GM20000 (cell line): ENCODE measurements at regions not wholly inside any gene's neighbourhood (a gene's known extent, or its start where the extent isn't known, plus 50 kb on each side); places are given as distances from the start of the nearest gene placed in this dataset.

Source experiments
- DNase-seq: peaks from one replicate; pipeline ENCODE4 v3.0.0; 2012; ENCODE audit warnings: low spot score
- TF ChIP-seq, protein P1 (sequence below): IDR thresholded peaks from 2 replicates; pipeline ENCODE4 v1.5.1; 2012; ENCODE audit warnings: mild to moderate bottlenecking, control low read depth; ENCODE audit errors: extremely low read depth, missing control alignments

DNA sequence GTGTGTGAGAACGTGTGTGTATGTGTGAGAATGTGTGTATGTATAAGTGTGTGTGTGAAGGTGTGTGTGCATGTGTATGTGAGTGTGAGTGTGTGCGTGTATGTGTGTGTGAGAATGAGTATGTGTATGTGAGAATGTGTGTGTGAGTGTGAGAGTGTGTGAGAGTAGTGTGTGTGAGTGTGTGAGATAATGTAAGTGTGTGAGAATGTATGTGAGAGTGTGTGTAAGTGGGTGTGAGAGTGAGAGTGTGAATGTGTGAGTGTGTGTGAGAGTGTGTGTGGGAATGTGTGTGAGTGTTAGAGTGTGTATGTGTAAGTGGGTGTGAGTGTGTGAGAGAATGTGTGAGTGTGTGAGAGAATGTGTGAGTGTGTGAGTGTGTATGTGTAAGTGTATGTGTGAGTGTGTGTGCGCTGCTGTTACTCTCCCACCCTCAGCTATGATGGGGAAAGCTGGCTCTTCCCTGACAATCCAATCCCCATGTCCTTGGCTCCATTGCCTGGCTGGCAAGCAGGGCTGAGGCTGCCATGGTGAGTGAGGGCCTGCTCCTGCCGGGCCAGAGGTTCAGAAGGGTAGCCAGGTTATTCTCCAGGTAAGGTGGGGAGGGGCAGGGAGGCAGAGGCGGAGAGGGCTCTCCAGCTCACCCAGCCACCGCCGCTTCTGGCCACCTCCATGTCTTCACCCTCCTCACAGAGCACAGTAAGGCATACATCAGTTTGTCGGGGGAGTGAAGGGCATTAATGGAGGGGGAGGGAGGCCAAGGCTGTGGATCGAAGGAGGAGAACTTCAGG lies 72.6 kb upstream of the PCBD1 start:
- TF ChIP-seq, protein P1, sequence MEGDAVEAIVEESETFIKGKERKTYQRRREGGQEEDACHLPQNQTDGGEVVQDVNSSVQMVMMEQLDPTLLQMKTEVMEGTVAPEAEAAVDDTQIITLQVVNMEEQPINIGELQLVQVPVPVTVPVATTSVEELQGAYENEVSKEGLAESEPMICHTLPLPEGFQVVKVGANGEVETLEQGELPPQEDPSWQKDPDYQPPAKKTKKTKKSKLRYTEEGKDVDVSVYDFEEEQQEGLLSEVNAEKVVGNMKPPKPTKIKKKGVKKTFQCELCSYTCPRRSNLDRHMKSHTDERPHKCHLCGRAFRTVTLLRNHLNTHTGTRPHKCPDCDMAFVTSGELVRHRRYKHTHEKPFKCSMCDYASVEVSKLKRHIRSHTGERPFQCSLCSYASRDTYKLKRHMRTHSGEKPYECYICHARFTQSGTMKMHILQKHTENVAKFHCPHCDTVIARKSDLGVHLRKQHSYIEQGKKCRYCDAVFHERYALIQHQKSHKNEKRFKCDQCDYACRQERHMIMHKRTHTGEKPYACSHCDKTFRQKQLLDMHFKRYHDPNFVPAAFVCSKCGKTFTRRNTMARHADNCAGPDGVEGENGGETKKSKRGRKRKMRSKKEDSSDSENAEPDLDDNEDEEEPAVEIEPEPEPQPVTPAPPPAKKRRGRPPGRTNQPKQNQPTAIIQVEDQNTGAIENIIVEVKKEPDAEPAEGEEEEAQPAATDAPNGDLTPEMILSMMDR, result no peak
- DNase-seq, result no peak

DNA sequence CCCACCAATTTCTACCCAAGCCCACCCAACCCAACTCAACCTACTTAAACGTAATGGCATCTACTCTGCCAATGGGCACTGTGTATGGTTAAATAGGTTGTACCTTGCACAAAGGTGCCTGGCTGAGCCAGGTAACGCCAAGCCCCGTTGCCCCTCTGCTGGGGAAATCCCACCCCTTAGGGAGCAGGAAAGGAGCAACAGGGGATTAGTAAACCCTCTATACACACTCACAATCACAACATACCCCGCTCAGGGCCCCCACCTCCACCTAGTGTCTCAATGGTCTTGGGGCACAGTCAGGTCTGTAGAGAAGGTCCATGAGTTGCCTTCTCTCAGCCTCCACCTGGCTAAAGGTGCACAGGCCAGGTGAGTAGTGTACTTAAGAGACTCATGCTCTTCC lies 74.3 kb upstream of the PCBD1 start:
- no peak for DNase-seq
- TF ChIP-seq, protein P1, result no peak

DNA sequence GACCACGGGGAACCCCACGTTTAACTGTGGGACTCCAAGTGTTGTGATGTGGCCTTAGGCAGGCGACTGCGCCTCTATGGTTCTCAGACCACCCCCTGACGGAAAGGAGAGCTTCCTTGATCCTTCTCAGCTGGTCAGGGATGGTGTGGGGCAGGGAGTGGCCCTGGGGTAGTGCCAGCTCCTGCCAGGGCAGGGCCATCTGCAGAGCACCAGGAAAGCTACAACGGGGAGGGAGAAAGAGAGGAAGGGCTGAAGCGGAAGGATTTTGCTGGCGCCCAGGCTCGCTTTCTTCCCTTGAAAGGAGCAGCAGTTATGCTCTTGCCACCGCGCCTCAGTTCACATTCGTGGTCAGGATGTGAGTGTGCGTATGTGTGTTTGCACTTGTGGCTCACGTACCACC lies 74.9 kb upstream of the PCBD1 start:
- DNase-seq, result no peak
- TF ChIP-seq, protein P1, result no peak

DNA sequence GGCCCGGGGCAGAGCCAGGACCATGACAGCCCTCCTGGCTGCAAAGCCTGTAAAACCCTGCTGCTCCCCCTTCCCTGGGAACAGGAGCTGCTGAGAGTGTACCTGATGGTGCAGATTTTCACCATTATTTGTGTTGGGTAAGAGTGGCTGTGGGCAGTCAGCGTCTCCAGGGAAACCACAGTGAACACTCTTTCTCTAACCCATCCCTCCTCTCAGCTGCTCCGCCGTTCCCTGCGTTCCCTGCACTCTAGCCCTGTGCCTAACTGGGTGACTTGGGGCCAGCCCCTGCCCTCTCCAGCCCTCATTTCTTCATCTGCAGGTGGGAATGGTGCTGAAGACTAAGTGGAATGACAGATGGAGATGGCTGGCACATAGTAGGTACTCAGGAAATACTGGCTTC lies 75.9 kb upstream of the PCBD1 start:
- DNase-seq, result no peak
- TF ChIP-seq, protein P1, result no peak

DNA sequence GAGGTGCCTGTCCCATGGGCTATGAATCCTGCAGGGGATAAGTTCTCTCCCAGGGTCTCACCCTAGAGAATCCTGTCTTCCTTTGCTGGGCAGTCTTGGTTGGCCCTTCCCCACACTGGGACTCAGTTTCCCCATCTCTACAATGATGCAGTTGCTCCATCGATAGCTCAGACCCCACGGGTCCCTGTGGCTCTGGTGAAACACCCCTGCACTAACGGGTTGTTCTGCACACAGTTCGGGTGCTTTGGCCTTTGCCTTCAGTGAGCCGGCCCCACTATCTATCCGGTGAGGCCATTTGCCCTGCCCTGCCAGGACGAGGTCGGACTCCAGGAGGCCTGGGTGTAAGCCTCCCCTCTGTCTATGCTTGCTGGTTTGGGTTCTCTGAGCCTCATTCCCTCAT lies 76.5 kb upstream of the PCBD1 start:
- no peak for DNase-seq
- TF ChIP-seq, protein P1, result no peak

DNA sequence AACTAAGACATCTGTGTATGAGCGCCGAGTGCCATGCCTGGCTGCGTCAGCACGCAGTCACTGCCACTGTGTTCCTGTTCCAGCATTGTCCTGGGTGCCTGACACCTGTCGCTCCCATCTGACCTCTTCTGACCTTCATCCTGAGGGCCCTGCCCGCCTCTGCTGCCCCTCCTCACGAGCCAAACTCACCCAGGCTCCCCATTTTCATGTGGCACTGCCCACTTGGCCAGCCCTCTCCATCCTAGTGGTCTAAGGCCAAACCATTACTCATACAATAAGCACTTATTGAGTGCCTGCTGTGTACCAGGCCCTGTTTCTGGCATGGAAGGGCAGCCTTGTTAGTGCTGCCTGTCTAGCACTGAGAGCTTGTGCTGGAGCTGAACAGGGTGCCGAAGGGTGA lies 77.2 kb upstream of the PCBD1 start:
- DNase-seq, result no peak
- TF ChIP-seq, protein P1, result no peak

DNA sequence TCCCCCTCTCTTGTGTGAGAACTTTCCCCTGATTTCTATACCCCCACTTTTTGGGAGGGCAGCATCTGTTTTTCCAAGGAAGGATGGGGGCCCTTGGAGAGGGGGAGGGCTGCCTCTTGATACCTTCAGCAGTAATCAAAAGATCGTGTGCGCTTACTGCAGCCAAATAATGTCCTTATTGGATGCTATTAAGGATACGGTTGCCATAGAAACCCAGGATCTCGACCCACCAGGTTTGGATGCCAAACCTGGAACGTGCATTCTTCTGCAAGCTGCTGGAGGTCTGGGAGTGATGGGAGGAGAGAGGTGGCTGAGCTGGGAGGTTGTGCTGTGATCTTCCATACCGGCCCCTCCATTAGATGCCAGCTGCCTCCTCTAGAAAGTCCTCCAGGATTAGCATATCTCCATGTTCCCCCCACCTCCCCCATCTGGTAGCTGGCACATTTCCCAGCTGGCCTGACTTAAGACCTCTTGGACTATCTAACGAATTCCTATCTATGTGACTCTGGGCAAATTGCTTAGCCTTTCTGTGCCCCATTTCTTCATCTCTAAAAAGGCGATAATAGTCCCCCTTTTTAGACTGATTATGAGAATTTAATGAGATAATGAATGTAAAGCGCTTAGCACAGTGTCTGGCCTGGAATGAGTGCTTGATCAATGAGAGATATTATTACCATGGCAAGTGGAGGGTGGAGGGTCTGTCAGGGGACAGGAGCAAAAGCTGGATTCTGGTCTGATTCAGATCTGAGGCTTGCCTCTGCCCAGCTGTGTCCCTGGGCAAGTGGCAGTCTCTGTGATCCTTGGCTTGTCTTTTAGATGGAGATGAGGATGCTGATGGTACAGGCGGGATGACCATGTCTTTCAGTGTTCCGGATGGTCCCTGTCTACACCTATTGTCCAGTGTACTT lies 78.5 kb upstream of the PCBD1 start:
- TF ChIP-seq, protein P1, result no peak
- no peak for DNase-seq
